D341Med (cell line): ENCODE measurements at regions not wholly inside any gene's neighbourhood (a gene's known extent, or its start where the extent isn't known, plus 50 kb on each side); places are given as distances from the start of the nearest gene placed in this dataset.
A peak's percentile ranks its signal among the peaks of the same experiment; 100 is the strongest.

Source experiments
- DNase-seq: peaks from one replicate; pipeline ENCODE4 v3.0.0; 2012; ENCODE audit warnings: low spot score

DNA sequence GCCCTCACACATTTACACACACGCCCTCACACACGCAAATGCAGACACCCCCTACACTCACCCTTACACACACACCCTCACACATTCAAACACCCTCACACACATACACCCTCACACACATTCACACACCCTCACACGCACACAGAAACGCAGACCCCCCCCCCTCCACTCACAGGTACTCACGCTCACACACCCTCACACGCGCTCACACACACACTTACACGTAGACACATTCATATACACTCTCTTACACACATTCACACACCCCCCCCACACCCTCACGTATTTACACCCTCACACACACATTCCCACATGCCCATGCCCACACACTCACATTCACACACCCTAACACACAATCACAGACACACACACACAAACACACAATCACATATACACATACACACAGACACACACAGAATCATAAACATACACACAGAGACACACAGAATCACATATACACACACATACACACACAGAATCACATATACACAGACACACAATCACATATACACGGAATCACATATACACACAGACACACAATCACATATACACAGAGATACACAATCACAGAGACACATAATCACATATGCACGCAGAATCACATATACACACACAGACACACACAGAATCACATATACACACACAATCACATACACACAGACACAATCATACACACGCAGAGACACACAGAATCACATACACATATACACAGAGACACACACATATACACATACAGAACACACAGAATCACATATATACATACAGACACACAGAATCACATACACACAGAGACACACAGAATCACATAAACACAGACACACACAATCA, 250.1 kb upstream of the RPL38 start:
- DNase-seq: no peak

DNA sequence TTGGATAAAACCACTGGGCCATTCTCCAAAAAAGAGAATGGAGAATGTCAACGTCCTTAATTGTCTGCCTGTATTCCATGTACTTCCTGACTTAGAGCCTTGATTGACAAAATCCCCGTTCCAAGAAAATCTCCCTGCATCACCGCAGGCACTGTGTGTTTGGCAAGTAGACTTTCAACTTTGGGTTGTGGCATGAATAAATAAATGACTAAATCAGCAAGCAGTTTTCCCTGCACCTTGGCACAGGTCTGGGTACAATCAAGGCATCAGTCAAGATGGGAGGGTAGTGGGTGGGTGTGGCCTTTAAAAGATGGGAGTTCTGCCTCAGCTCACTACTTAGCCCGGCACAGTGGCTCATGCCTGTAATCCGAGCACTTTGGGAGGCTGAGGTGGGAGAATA, 248.5 kb upstream of the RPL38 start:
- no peak for DNase-seq

- no peak for DNase-seq
Observed at GRCh38 chr17:73955616-73956015, 247.9 kb upstream of the RPL38 start.

DNA sequence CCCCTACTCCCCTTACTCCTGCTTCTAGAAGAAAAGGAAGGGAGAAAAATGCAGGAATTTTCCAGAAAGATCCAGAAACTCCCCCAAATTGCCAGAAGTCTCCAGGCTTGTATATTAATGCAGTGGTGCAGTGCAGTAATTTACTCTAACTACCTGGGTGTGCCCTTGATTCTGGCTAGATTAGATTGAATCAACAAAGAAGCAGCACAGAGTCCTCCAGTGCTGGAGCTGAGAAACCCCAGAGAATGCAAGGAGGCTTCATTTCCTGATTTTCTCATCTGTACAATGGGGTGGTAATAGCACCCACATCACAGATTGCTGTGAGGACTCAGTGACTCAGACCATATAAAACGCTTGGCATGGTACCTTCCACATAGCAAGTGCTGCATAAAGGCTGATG, 247.3 kb upstream of the RPL38 start:
- no peak for DNase-seq

GRCh38 chr17:73956595-73957465, 246.6 kb upstream of the RPL38 start:
- DNase-seq: peak; percentile 85

- peak; percentile 60 for DNase-seq
Observed at GRCh38 chr17:73957564-73957963, 245.9 kb upstream of the RPL38 start.

GRCh38 chr17:73958453-73958852, 245.0 kb upstream of the RPL38 start:
- no peak for DNase-seq

DNA sequence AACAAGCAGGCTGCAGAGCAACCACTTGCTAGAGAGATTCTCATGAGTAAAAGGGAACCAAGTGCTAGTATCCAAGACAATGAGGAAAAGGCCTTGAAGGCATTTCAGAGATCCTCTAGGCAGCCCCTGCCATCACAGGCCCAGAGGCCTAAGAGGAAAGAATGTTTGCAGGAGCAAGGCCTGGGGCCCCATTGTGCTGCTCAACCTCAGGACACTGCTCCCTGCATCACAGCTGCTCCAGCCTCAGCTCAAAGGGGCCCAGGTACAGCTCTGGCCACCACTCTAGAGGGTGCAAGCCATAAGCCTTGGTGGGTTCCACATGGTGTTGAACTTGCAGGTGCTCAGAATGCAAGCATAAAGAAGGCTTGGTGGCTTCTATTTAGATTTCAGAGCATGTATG, 243.0 kb upstream of the RPL38 start:
- DNase-seq: no peak

DNA sequence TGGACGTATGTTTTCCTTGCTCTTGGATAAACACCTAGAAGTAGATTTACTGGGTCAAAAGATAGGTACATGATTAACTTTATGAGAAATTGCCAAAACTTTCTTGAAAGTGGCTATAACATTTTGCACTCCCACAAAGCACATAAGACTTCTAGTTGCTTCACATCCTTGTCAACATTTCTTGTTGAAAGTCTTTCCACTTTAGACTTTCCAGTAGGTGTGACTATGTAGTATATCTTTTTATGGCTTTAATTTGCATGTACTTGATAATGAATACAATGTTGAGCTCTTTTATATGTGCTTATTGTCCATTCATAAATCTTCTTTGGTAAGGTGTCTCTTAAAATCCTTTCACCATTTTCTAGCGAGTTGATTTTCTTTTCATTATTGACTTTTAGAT, 241.2 kb upstream of the RPL38 start:
- DNase-seq: no peak

GRCh38 chr17:73968680-73969079, 234.8 kb upstream of the RPL38 start:
- peak; percentile 28 for DNase-seq

GRCh38 chr17:73969956-73970355, 233.5 kb upstream of the RPL38 start:
- DNase-seq: no peak

DNA sequence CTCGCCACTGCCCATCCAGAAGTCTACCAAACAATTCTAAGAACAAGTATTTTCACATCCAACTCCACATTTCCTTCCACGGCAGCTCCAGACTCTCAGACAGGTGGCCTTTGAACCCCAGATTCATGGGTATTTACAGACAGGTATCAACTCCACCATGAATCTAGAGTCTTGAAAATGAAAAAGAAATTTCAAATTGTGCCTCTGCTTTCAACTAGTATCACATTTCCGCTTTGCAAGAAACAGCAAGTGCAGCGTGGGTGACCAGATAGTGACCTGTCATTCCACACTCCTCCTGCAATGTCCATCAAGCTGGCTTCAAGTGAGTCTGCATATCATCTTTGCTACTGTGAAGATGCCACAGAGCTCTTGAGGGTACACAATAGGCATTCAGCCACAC, 232.4 kb upstream of the RPL38 start:
- no peak for DNase-seq

DNA sequence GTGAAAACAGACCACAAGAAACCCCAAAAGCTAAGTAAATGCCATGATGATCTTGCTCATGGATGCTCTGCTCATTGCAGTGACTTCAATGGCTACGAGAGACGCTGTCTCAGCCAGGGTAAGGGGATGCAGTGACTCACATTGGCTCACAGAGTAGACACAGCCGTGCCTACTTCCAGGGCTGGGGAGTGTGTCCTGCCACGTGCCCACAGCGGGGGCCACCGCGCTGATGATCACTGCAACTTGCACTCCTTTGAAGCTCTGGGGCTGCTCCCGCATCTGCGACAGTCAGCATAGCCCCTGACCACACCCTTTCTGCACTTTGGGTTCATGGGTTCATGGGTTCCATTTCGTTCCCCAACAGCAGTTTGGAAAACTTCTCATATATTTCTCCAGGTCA, 231.4 kb upstream of the RPL38 start:
- no peak for DNase-seq

DNA sequence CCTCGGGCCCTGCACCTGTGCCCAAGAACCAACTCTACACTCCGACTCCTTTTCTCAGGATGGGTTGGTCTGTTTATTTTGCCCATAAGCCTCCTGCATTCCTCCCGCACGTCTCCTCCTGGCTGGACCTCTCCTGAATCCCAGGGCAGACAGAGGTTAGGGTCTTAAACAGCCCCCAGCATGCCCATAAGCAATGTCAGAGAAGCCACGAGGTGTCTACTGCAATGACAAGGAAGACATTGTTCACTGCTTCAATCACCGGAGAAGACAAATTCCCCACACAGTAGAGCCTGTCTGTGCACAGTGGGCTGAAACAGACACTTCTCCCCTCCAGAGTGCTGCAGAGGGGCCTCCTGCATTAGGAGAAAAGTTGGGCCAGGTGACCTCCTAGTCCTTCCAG, 230.6 kb upstream of the RPL38 start:
- no peak for DNase-seq

GRCh38 chr17:73973586-73974409, 229.7 kb upstream of the RPL38 start:
- DNase-seq: no peak

GRCh38 chr17:73974536-73974935, 228.9 kb upstream of the RPL38 start:
- DNase-seq: no peak

DNA sequence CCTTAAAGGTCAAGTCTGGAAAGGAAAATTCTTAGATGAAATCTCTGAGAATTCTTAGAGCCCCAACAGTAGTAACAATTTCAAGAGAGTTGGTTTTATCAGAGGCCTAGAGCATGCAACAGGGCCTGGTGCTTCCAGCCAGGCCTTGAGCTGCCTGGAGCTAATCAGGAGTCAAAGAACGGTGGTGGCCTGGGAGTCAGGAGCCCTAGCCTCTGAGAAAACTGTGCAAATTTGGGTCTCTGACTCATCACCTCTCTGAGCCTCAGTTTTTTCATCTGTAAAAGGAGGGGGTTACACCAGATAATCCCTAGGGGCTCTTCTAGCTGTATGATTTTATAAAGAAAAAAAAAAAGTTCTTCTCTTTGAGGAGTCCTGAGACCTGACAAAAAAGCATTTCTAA, 227.3 kb upstream of the RPL38 start:
- no peak for DNase-seq

GRCh38 chr17:73976676-73977521, 226.6 kb upstream of the RPL38 start:
- DNase-seq: peak; percentile 92

GRCh38 chr17:73980517-73980916, 223.0 kb upstream of the RPL38 start:
- no peak for DNase-seq

- DNase-seq: no peak
Observed at GRCh38 chr17:73982871-73983270, 220.6 kb upstream of the RPL38 start.

GRCh38 chr17:73983621-73984400, 219.7 kb upstream of the RPL38 start:
- no peak for DNase-seq
